Hematopoietic multipotent progenitor cell treated with erythropoietin and hydrocortisone succinate and interleukin-3 and kit ligand, for 8 days (in vitro differentiated cells): ENCODE measurements at regions not wholly inside any gene's neighbourhood (a gene's known extent, or its start where the extent isn't known, plus 50 kb on each side); places are given as distances from the start of the nearest gene placed in this dataset.
"Not testable (repeated sequence)": the region's sequence is repeated elsewhere in the genome, so short reads cannot be mapped to it uniquely, and the experiment has no call there.

Experiments
- DNase-seq: peaks from one replicate; pipeline ENCODE4 v3.0.0-alpha.2; 2015

DNA sequence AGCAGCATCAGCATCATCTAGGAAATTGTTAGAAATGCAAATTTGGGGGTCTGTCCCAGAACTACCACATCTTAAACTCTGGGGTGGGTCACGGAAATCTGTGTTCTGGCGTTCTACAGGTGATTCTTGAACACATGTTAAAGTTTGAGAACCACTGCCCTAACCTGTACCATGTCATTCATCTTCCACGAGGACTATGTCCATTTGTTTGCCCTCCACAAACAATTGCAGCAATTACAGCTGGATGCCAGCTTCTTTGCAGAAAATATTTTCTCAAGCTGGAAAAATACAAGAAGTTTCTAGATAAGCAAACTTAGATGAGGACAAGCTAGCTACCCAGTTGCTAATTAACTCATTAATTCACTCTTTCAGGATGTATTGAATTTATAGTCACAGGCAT is 54.1 kb downstream of the MAFB start:
- DNase-seq: no peak

DNA sequence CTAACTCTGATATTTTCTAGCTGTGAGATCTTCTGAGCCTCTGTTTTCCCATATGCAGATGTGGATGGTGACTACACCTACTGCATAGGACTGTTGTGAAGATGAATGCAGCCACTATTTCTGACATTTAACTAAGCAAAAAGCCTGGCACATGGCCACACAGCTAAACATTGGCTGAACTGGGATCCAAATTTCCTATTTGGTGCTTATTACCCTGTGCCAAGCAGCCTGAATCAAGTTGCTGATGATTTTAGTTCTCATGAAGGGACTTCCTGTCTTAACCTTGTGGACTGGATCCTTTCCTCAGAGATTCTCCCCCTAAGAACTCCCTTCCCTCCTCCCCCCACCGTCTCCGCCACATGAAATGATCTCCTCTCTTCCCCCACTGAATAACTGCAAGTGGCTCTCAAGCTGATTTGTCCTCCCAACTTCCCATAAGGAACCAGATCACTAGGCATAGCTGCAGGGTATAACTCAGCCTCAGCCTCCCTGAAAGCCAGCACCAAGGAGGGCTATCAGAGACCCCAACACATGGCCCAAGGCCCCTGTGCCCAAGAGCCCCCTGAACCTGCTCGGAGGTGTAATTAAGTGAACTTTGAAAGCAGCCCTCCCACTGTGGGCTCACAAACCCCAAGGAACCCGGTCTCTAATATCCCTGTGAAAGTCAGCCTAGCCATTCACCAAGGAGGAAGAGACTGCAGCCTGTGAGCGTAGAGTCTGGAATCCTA is 55.7 kb downstream of the MAFB start:
- no peak for DNase-seq

DNA sequence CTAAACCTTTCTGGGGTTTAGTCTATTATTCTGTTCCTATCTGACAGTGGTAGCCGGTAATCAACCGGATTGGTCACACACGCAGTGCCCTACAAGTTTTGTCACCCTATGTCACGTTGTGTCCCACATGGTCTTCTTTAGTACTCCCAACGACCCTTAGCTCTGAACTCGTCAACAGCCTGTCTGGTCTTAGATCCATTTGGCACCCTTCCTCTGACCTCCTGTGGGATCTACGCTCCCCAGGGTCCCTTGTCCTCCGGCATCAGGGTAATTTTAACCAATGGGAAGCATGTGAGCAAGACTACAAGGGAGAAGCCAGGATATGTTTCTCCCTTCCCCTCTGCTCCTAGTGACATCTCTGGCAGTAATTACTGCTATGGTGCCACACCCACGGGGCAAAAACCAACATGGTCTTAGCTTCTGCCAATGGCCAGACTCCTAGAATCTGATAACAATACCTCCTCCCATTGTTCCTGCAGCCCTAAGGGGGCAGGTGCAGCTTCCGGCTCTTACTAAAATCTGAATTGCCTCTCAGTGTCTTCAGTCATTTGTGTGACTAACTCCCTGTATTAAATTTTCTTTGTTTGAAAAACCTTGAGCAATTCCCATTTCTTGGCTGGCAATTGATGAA is 56.6 kb downstream of the MAFB start:
- no peak for DNase-seq

DNA sequence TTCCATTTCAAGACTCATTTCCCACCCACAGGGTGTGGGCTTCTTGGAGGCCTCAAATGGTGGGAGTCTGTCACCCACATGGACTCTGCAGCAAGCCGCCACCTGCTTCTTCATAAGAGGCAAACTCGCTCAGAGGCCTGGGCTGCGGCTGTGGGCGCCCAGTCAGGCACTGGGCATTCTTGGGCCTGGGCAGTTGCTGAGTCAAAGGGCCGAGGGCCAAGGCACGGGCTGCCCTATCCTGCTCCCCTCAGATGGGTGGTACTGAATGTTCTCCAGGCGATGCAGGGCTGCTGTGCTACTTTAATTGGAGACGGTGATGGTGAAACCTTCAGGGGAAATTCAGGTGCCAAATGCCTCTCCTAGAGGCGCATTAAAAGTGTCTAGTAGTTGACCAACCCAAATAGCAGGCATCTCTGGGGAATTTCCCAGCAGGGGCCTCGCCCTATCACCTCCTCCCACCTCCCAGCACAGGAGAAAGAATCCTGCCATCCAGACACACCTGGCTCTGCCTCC is 57.9 kb downstream of the MAFB start:
- DNase-seq: no peak

DNA sequence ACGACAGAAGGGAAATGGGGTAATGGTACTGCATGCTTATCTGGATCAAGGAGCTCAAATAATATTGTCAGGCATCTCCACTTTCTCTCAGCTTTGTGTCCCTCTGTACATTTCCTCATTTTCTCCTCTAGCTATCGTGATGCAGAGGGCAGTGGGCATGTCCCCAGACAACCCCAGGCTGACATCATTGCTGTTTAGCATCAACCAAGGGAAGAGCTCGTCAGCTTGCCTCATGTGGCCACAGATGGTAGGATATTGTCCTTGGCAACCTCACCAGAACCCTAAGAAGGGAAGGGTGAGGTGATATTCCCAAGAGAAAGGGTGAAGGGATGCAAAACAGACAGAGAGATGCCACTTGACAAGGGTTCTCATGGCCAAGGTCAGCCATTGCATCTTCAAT is 58.3 kb downstream of the MAFB start:
- DNase-seq: no peak

DNA sequence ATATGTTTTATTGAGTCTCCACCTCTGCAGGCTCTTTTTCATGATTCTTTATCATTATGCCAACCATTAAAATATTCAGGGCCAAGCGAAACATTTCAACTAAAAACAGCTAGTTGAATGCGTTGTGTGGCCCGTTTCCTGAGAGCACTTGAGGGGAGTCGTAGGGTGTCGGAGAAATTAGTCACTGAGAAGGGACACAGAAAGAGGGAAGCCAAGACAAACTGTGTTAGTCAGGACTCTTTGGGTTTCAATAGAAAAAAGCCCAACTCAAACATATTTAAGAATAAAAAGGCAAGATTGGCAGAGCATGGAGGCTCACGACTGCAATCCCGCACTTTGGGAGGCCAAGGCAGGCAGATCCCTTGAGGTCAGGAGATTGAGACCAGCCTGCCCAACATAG is 58.9 kb downstream of the MAFB start:
- DNase-seq: no peak

DNA sequence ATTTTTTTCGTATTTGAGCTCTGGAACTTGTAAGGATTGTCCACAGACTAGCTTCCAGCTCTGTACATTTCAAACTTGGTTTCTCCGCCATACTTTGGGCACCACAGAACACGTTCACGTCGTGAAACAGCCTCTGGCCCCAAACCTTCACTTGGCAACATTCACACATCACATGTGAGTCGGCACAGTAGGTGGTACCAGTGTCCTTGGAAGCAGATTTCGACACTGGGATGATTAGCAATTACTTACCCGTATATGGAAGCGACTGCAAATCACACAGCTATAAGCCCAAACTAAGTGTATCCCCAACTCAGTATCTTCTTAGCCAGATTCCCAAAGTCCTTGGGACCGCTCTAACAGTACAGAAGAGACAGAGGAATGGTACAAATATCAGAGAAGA is 60.2 kb downstream of the MAFB start:
- no peak for DNase-seq

DNA sequence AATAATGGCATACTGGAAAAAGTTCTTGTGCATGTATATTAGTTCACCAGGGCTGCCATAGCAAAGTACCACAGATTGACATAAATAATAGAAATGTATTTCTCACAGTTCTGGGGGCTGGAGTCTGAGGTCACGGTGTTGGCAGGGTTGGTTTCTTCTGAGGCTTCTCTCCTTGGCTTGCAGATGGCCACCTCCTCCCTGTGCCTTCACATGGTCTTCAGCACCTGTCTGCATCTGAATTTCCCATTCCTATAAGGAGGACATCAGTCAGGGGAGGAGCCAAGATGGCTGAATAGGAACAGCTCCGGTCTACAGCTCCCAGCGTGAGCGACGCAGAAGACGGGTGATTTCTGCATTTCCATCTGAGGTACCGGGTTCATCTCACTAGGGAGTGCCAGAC is 70.0 kb downstream of the MAFB start:
- DNase-seq: not testable (repeated sequence)

DNA sequence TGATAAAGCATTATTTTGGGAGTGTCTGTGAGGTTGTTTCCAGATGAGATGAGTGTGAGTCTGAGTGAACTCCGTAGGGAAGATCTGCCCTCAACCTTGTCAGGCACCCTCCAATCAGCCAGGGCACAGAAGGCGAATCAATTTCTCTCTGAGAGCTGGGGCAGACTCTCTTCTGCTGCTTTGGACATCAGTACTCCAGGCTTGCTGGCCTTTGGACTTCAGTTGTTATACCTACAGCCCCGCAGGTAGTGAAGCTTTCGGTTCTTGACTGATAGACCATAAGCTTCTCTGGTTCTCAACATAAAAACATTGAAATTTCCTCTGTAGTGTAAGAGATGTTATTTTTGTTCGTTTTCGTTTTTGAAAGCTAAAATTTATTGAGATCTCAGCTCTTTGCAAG is 71.4 kb downstream of the MAFB start:
- no peak for DNase-seq

DNA sequence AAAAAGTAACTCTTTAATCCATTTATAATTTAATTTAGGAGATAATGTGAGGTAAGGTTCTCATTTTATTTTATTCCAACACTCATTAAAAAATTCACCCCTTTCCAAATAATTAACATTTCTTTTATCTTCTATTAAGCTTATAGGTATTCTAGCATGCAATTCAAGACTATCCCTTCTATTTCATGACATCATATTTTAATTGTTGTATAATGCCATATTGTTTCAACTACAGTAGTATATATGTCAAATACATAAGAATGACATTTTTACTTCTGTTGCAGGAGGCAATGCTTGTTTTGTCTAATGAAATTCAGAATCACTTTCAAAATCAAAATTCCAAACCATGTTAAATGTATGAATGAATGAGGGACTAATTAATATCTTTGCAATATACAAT is 76.2 kb downstream of the MAFB start:
- no peak for DNase-seq

DNA sequence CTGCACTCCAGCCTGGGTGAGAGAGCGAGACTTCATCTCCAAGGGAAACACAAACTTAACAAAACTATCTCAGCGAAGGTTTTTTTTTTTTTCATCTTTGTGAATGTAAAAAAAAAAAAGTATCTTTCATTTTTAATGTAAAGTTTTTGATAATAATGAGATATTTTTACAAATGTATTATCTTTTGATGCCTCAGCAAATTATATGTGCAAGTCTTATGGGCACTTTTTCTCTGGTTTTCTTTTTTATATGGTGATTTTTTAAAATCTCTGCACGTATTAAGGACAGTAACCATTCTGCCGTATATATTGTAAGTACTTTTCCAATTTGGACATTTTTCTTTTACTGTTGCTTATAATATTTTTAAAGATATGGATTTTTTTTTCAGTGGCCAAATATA is 76.8 kb downstream of the MAFB start:
- no peak for DNase-seq

DNA sequence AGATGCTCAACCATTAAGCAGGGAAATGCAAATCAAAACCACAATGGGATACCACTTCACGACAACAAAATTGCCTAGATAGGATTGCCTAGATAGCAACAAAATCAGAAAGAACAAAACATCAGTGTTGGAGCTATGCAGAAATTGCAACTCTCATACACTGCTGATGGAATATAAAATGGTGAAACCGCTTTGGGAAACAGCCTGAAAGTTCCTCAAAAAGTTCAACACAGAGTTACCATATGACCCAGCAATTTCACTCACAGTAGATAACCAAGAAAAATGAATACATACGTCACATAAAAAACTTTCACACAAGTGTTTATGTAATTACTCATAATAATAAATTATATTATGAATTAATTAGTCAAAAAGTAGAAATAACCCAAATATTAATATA is 78.3 kb downstream of the MAFB start:
- DNase-seq: no peak

DNA sequence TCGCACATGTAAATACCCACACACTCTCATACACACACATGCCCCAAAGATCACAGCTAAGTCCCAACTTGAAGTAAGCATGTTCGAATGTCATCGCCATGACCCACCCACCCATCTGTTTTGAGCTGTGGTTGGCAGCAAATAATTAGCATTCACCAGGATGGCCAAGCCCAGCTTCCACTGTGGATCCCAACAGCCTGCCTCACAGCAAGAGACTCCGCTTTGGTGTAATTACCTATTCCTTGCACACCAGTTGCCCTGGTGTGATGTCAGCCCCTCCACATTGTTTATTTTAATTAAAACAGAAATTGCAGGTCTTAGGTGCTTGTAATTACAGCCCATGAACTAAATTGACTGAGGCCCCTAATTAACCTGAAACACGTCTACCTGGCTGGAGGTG is 81.1 kb downstream of the MAFB start:
- DNase-seq: no peak

DNA sequence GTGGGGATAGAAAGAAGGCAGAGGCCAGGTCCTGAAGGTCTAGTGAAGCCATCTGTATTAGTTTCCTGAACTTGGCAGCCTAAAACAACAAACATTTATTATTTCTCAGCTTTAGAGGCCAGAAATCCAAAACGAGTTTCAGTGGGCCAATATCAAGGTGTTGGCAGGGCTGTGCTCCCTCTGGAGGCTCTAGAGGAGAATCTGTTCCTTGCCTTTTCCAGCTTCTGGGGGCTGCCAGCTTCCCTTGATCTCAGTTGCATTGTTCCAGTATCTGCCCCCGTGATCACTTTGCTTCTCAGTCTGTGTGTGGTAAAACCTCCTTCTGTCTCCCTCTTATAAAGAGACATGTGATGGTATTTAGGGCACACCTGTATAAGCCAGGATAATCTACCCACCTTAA is 82.4 kb downstream of the MAFB start:
- no peak for DNase-seq

DNA sequence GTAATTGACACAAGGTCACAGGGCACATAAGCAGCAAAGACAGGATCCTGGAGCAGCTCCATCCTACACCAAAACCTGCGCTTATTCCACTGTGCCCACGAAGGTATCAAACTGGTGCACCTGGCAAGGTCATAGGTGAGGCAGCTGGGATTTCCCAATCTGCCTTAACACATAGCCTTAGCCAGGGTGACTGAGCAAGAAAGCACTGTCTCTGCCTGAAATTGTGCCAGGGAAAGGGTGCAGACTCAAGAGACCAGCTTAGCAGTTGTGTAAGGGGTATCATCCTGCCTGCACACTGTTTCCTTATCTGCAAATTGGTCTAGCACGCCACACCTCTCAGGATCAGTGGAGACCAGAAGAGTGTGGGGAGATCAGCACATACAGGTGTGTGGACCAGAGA is 82.8 kb downstream of the MAFB start:
- no peak for DNase-seq

DNA sequence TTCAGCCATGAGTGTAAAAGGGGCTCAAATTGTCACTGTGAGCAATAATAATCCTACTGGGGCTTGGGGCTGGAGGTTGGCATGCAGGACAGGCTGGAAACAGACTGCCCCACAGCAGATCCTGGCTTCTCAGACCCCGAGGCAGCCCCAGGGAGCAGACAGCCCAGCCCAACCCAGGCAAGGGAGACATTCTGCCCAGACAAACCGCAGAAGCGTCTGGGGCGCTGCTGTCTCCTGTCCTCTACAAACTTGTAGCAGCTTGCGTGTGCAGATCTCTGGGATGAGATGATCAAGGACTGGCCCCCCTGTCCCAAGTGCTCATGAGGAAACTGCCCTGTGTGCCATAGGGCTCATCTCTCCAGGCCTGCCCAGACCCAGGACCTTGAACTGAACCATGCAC is 84.6 kb downstream of the MAFB start:
- no peak for DNase-seq

DNA sequence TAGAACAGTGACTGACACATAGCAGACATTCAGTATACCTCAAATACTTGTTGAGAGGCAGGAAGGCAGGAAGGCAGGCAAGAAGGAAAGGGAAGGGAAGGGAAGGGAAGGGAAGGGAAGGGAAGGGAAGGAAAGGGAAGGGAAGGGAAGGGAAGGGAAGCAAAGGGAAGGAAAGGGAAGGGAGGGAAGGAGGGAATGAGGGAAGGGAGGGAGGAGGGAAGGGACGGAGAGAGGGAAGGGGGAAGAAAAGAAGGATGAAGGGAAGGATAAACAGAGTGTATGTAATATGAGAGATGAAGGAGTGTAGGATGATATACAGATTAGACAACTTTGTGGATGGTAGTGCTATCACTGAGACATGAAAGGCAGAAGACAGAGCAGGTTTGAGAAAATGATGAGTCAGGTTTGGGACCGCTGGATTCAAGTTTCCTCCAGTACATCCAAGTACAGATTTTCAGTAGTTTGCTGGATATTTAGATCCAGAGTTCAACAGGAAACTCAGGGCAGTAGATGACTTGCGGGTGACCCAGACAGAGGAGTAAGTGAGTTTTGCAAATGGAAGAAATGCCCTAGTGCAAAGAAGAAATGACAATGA is 85.9 kb downstream of the MAFB start:
- no peak for DNase-seq

DNA sequence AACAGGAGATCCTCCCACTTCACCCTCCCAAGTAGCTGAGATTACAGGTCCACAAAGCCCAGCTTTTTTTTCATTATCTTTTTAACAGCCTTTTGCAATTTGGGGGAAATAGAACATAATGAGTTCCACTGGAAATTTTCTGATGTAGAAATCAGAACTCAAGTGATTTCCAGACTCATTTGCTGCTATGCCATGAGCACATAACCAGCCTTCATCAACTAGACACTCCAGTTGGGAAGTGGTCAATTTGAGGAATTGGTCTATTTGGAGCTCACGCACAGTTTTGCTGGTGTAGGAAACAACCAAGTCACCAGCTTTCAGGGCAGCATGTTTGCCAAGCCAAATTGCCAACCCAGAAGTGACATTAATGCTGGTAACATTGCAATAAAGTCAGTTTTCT is 86.7 kb downstream of the MAFB start:
- no peak for DNase-seq

DNA sequence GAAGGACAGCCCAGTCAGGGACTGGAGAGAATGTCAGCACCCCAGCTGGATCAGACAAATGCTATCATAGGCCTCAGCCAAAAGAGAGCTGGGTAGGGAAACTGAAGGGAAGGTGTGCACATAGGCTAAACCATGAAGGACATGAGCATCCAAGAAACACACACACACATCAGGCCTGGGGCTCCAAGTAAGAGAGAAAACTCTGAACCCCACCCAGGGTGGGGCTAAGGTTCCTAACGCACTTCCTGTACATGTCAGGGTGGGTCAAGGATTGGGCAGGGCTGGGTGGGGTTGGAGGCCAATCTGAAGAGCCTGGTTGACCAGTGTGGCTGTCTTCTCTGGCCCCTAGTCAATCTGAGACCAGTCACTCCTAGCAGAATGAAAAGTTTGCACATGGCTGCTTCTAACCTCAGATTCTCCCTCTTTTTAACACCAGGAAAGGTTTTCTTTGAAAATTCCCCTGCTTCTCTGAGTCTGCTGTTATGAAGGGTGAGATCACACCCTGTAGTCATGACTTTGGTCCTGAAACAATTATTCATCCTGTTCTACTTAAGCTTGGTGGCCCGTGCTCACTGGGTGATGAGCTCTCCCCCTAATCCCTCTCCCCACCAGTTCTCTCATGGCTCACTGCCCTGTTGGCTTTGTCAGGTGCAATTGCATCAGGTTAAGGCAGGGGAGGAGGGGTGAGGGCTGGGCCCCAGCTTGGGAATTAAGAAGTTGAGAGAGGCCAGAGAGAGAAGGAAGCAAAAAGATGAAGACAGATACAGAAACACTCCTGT is 88.4 kb downstream of the MAFB start:
- DNase-seq: no peak

DNA sequence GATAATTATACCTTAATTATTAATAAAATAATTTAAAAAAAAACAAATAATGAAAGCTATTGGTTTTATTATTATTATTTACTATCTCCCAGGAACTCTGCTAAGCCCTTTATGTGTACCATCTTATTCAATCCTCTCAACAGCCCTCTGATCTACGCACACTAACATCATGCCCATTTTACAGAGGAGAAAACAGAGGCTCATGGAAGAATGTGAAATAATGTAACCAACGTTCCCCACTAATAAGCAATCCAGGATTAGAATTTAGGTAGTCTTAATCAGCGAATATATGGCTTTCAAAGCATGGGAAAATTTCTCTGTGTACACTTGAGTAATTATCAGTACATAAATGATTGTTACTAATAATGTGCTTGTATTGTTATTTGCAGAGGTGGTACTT is 89.0 kb downstream of the MAFB start:
- DNase-seq: no peak

DNA sequence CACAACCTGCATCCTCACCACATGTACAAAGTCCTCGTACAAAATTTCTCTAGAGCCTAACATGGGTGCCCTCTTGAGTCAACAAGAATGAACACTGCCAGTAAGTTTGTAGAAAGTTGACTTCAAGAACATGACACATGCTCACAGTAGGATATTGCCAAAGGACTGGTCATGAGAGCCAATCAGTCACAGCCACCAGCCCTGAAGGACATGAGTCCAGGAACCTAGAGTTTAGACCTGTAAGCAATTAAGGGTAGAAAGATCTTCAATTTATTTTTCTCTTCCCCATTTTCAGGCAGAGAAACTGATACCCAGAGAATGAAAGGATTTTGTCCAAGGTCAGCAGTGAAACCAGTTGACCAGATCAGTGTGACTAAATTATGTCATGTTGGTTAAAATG is 96.1 kb downstream of the MAFB start:
- DNase-seq: no peak

DNA sequence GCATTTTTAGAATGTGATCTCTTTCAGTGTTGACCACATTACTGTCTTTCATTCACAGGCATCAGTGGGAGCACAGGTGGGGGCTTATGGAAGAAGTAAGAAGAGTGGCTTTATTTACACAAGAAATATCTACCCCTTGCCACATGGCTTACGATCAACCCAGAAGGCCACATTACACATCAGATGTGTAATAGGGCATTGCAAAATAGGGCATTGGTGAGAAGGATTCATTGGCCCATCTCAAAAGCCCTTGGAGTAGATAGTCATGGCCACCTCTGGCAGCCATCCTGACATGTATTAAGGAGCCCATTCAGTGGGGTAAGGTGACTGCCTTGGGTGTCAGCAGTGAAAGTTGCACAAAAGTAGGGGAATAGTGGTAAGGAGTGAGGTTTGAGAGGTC is 97.5 kb downstream of the MAFB start:
- DNase-seq: no peak

DNA sequence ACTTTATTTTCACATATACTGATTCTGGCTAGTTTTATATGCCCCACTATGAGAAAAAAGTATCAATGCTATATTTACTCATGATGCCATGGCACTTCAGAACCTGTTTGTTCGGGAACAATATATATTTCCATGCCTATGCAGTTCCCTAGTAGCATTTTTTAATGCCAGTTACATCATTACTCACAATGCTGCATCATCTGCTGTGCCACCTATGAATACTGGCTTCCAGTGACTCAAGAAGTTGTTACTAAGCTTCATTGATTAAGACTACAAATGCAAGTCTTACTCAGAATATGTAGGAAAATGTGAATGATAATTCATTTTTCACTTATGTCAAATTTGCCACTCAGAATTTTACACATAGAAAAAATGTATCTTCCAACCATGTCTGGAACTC is 97.9 kb downstream of the MAFB start:
- no peak for DNase-seq

DNA sequence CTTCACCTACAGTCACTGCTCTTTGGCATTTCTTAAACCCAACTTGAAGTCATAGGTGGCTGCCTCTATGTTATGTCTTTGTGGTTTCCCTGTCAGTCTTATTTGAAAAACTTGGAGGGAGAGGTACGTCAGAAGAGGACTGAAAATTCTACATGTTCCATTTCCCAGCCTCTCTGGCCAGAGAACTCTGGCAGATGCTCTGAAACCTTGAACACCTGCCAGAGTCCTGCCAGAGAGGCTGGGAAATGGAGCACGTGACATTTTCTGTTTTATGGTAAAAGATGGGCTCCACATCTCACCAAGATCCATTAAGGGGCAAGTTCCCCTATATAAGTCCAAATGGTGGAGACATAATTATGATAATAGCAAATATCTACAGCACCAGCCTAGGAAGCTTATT is 99.5 kb downstream of the MAFB start:
- no peak for DNase-seq
